GM10266 (cell line): ENCODE measurements at regions not wholly inside any gene's neighbourhood (a gene's known extent, or its start where the extent isn't known, plus 50 kb on each side); places are given as distances from the start of the nearest gene placed in this dataset.

Source experiments
- DNase-seq: peaks from one replicate; pipeline ENCODE4 v3.0.0; 2012; ENCODE audit errors: extremely low spot score
- TF ChIP-seq, protein P1 (sequence below): IDR thresholded peaks from 2 replicates; pipeline ENCODE4 v1.5.1; 2012; ENCODE audit warnings: mild to moderate bottlenecking, low read depth; ENCODE audit not compliant: control insufficient read depth, insufficient read depth; ENCODE audit errors: missing control alignments

DNA sequence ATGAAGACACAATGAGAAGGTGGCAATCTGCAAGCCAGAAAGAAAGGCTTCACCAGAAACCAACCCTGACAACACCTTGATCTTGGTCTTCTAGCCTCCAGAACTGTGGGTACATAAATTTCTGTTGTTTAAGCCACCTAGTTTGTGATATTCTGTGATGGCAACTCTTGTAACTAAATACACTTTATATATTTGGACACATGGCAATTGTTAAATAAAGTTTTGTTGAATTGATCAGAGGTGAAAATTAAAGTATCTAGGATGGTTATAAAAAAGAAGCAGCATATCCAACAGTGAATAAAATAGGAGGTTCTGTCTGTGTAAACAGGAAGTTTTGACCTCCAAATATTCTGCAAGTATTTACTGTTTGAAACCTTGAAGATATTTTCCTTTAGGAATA, 516.3 kb downstream of the SOX5 start:
- TF ChIP-seq, protein P1, sequence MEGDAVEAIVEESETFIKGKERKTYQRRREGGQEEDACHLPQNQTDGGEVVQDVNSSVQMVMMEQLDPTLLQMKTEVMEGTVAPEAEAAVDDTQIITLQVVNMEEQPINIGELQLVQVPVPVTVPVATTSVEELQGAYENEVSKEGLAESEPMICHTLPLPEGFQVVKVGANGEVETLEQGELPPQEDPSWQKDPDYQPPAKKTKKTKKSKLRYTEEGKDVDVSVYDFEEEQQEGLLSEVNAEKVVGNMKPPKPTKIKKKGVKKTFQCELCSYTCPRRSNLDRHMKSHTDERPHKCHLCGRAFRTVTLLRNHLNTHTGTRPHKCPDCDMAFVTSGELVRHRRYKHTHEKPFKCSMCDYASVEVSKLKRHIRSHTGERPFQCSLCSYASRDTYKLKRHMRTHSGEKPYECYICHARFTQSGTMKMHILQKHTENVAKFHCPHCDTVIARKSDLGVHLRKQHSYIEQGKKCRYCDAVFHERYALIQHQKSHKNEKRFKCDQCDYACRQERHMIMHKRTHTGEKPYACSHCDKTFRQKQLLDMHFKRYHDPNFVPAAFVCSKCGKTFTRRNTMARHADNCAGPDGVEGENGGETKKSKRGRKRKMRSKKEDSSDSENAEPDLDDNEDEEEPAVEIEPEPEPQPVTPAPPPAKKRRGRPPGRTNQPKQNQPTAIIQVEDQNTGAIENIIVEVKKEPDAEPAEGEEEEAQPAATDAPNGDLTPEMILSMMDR = no peak

GRCh38 chr12:23434154-23434553, 515.3 kb downstream of the SOX5 start:
- DNase-seq = no peak
- TF ChIP-seq, protein P1 = no peak

More for the DNA sequence above, 516.3 kb downstream of the SOX5 start:
- no peak for DNase-seq

DNA sequence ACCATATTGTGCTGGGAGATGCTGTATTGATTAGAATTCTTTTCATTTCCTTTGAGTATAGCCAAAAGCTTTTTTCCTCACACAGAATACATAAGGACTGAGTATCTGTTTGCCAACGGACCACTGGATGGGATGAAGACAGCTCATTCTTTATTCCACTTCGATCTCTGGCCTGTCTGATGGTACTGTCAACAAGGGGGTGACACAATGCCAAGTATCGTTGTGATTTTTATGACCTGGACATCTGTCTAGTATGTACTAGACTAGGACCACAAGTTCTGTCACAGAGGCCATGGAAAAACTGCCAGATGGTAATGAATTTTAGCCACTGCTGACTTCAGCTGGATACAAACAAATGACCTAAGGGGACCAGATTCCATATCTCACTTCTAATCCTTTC, 502.7 kb downstream of the SOX5 start:
- no peak for DNase-seq
- TF ChIP-seq, protein P1 = no peak

- DNase-seq = no peak
- TF ChIP-seq, protein P1 = no peak
Observed at GRCh38 chr12:23450810-23451209, 498.7 kb downstream of the SOX5 start.

DNA sequence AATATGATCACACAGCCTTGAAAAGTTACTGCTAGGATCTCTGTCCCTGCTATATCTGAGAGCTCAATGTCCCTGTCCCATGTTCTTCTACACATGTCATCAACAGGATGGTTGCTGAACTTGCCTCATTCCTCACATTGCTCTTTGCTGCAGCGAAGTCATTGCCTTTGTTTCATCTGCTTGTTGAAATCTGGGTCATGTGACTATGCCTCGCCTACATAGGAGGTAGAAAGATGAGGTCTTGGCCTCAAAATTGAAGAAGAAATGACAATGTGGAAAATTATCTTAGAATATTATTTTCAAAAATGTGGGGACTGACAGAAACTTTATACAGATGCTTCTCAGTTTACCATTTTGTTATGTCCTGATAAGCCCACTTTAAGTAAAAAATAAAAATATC, 494.2 kb downstream of the SOX5 start:
- DNase-seq = no peak
- TF ChIP-seq, protein P1 = no peak

DNA sequence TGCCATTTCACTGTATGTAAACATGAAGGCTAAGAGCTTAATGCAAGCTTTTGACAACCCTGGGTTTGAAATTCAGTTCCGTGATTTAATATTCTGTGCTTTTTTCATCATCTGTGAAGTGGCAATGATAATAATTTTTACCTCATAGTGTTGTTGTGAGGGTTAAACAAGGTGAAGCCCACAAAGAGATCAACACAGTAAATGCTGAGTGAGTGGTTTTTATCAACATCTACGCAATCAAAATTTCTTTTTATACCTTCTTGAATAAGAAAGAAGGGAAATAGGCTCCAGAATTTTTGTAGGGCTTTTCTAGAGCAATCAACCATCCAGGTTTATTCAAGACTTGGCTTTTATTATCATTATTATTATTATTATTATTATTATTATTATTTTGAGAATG, 490.8 kb downstream of the SOX5 start:
- no peak for DNase-seq
- TF ChIP-seq, protein P1 = no peak

DNA sequence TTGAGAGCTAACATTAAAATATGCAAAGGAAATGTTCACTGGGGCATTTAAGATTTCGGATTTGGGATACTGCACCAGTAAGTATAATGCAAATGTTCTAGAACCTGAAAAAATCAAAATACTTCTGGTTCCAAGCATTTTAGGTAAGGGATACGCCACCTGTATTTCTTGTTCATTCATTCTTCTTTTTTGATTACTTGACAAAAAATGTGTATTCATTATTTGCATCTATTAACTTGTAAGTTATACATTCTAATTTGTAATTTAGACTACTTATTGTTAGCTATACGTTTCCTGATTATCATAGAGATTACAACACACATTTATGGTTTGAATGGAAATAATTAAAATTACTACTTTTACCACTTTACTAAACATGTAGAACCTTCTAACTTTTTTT, 486.9 kb downstream of the SOX5 start:
- DNase-seq = no peak

More for the DNA sequence above, 486.9 kb downstream of the SOX5 start:
- TF ChIP-seq, protein P1 = no peak
